HUES64 (cell line): ENCODE measurements at regions not wholly inside any gene's neighbourhood (a gene's known extent, or its start where the extent isn't known, plus 50 kb on each side); places are given as distances from the start of the nearest gene placed in this dataset.

Experiments used
- H3K27ac ChIP-seq: 2 replicates; pipeline ENCODE4 v1.7.0; 2013; ENCODE audit warnings: low read depth, low read length, inconsistent platforms
- H3K27me3 ChIP-seq: 2 replicates; pipeline ENCODE4 v1.6.1; 2013; ENCODE audit warnings: mild to moderate bottlenecking, low read length; ENCODE audit not compliant: insufficient read depth
- H3K36me3 ChIP-seq: 2 replicates; pipeline ENCODE4 v1.6.1; 2013; ENCODE audit warnings: mild to moderate bottlenecking, low read length; ENCODE audit not compliant: insufficient read depth
- H3K4me1 ChIP-seq: 2 replicates; pipeline ENCODE4 v1.6.1; 2013; ENCODE audit warnings: mild to moderate bottlenecking, low read length, moderate library complexity; ENCODE audit not compliant: insufficient read depth
- H3K4me3 ChIP-seq: 2 replicates; pipeline ENCODE4 v1.5.1; 2013; ENCODE audit warnings: mild to moderate bottlenecking, low read length, moderate library complexity
- H3K9ac ChIP-seq: 2 replicates; pipeline ENCODE4 v1.6.1; 2013; ENCODE audit warnings: mild to moderate bottlenecking, low read depth, low read length
- H3K9me3 ChIP-seq: 2 replicates; pipeline ENCODE4 v1.6.1; 2013; ENCODE audit warnings: low read depth, low read length; ENCODE audit not compliant: insufficient read depth
- WGBS: fragments of 150-250, 120-280 bp; methylation state at CpG from one replicate; pipeline ENCODE4 v1.1.7; 2013; ENCODE audit warnings: missing lambda C conversion rate; 5-methylcytosine and 5-hydroxymethylcytosine counted together

GRCh38 chr9:119924736-119925135 lies 555.5 kb upstream of the BRINP1 start:
- H3K27ac ChIP-seq, result no peak overlapping the region
- H3K4me1 ChIP-seq, result no peaks in the 10 kb centered on the region
- H3K27me3 ChIP-seq, result no peaks in the 10 kb centered on the region
- H3K9ac ChIP-seq, result no peak overlapping the region
- H3K9me3 ChIP-seq, result peaks cover 3% of the 10 kb centered on the region; the same call in 1 of the 2 replicates
- H3K4me3 ChIP-seq, result no peak overlapping the region
- no peaks in the 10 kb centered on the region for H3K36me3 ChIP-seq
- WGBS, result 94% methylated on average over 4 of the region's 4 CpGs

- 95% methylated on average over 5 of the region's 5 CpGs for WGBS
- Histone ChIP-seq H3K27ac (no peak overlapping the region), H3K9me3 (peaks cover 3% of the 10 kb centered on the region; the same call in 1 of the 2 replicates), H3K36me3 (no peaks in the 10 kb centered on the region), H3K9ac (no peak overlapping the region), H3K4me1 (no peaks in the 10 kb centered on the region), H3K27me3 (no peaks in the 10 kb centered on the region), H3K4me3 (no peak overlapping the region)
These were observed 547.9 kb upstream of the BRINP1 start for GRCh38 chr9:119917175-119917574.

GRCh38 chr9:119907056-119907455 lies 537.8 kb upstream of the BRINP1 start:
- Histone ChIP-seq H3K36me3 (no peaks in the 10 kb centered on the region), H3K27ac (no peak overlapping the region), H3K4me1 (peaks cover 10% of the 10 kb centered on the region; the same call in 1 of the 2 replicates), H3K9me3 (peaks cover 13% of the 10 kb centered on the region; the same call in 1 of the 2 replicates), H3K9ac (no peak overlapping the region), H3K4me3 (no peak overlapping the region), H3K27me3 (no peaks in the 10 kb centered on the region)
- WGBS, result no CpG with 5 or more reads among the region's 1 CpG

- Histone ChIP-seq H3K27ac (no peak overlapping the region), H3K4me1 (peaks cover 10% of the 10 kb centered on the region; the same call in 1 of the 2 replicates), H3K27me3 (no peaks in the 10 kb centered on the region), H3K9me3 (peaks cover 13% of the 10 kb centered on the region; the same call in 1 of the 2 replicates), H3K4me3 (no peak overlapping the region), H3K36me3 (no peaks in the 10 kb centered on the region), H3K9ac (no peak overlapping the region)
- WGBS, result 77% methylated on average over 1 of the region's 1 CpG
These were observed 536.5 kb upstream of the BRINP1 start for GRCh38 chr9:119905724-119906123.

GRCh38 chr9:119903851-119904250 lies 534.6 kb upstream of the BRINP1 start:
- H3K27me3 ChIP-seq, result no peaks in the 10 kb centered on the region
- 95% methylated on average over 5 of the region's 5 CpGs for WGBS
- peaks cover 10% of the 10 kb centered on the region; the same call in 1 of the 2 replicates for H3K4me1 ChIP-seq
- no peak overlapping the region for H3K4me3 ChIP-seq
- H3K36me3 ChIP-seq, result no peaks in the 10 kb centered on the region
- H3K9me3 ChIP-seq, result peaks cover 11% of the 10 kb centered on the region; the same call in 1 of the 2 replicates
- H3K9ac ChIP-seq, result no peak overlapping the region
- no peak overlapping the region for H3K27ac ChIP-seq

GRCh38 chr9:119902611-119903010 lies 533.4 kb upstream of the BRINP1 start:
- WGBS, result 76% methylated on average over 4 of the region's 4 CpGs
- Histone ChIP-seq H3K9me3 (peaks cover under 1% of the 10 kb centered on the region; the same call in 1 of the 2 replicates), H3K4me1 (peaks cover 10% of the 10 kb centered on the region; the same call in 1 of the 2 replicates), H3K36me3 (no peaks in the 10 kb centered on the region), H3K27me3 (no peaks in the 10 kb centered on the region), H3K9ac (no peak overlapping the region), H3K4me3 (no peak overlapping the region), H3K27ac (no peak overlapping the region)

- no peaks in the 10 kb centered on the region for H3K4me1 ChIP-seq
- no peak overlapping the region for H3K4me3 ChIP-seq
- H3K36me3 ChIP-seq, result no peaks in the 10 kb centered on the region
- no peaks in the 10 kb centered on the region for H3K27me3 ChIP-seq
- H3K9me3 ChIP-seq, result no peaks in the 10 kb centered on the region
- no peak overlapping the region for H3K27ac ChIP-seq
- no peak overlapping the region for H3K9ac ChIP-seq
These were observed 529.1 kb upstream of the BRINP1 start for GRCh38 chr9:119898316-119898715.

GRCh38 chr9:119884438-119884837 lies 515.2 kb upstream of the BRINP1 start:
- no peaks in the 10 kb centered on the region for H3K36me3 ChIP-seq
- 51% methylated on average over 2 of the region's 2 CpGs for WGBS
- peaks cover 21% of the 10 kb centered on the region for H3K4me1 ChIP-seq
- H3K4me3 ChIP-seq, result no peak overlapping the region
- peak overlapping the region; percentile 59; the same call in 1 of the 2 replicates for H3K27ac ChIP-seq
- no peaks in the 10 kb centered on the region for H3K27me3 ChIP-seq
- no peak overlapping the region for H3K9ac ChIP-seq
- H3K9me3 ChIP-seq, result no peaks in the 10 kb centered on the region

- H3K27ac ChIP-seq, result no peak overlapping the region
- WGBS, result 91% methylated on average over 6 of the region's 6 CpGs
These were observed 512.7 kb upstream of the BRINP1 start for GRCh38 chr9:119881898-119882297.

GRCh38 chr9:119880361-119880760 lies 511.1 kb upstream of the BRINP1 start:
- Histone ChIP-seq H3K9ac (no peak overlapping the region), H3K4me1 (peaks cover 14% of the 10 kb centered on the region), H3K27ac (no peak overlapping the region), H3K36me3 (no peaks in the 10 kb centered on the region), H3K4me3 (no peak overlapping the region), H3K27me3 (no peaks in the 10 kb centered on the region), H3K9me3 (no peaks in the 10 kb centered on the region)
- WGBS, result 96% methylated on average over 3 of the region's 3 CpGs

More at GRCh38 chr9:119881898-119882297, 512.7 kb upstream of the BRINP1 start:
- Histone ChIP-seq H3K36me3 (no peaks in the 10 kb centered on the region), H3K4me3 (no peak overlapping the region), H3K27me3 (no peaks in the 10 kb centered on the region), H3K9ac (no peak overlapping the region), H3K9me3 (no peaks in the 10 kb centered on the region), H3K4me1 (peaks cover 21% of the 10 kb centered on the region)

GRCh38 chr9:119877306-119877705 lies 508.1 kb upstream of the BRINP1 start:
- Histone ChIP-seq H3K4me3 (no peak overlapping the region), H3K9ac (no peak overlapping the region), H3K4me1 (no peaks in the 10 kb centered on the region; the same call in 1 of the 2 replicates), H3K27me3 (no peaks in the 10 kb centered on the region), H3K27ac (no peak overlapping the region), H3K9me3 (no peaks in the 10 kb centered on the region), H3K36me3 (no peaks in the 10 kb centered on the region)
- WGBS, result 91% methylated on average over 5 of the region's 6 CpGs

- Histone ChIP-seq H3K27me3 (no peaks in the 10 kb centered on the region), H3K4me1 (no peaks in the 10 kb centered on the region), H3K9ac (no peak overlapping the region), H3K36me3 (no peaks in the 10 kb centered on the region), H3K9me3 (no peaks in the 10 kb centered on the region), H3K27ac (no peak overlapping the region), H3K4me3 (no peak overlapping the region)
- WGBS, result 97% methylated on average over 3 of the region's 3 CpGs
These were observed 504.6 kb upstream of the BRINP1 start for GRCh38 chr9:119873877-119874276.
